IPS-20b (cell line): ENCODE measurements at regions not wholly inside any gene's neighbourhood (a gene's known extent, or its start where the extent isn't known, plus 50 kb on each side); places are given as distances from the start of the nearest gene placed in this dataset.

ENCODE experiments used
- H3K27ac ChIP-seq: one replicate; pipeline ENCODE4 v1.5.1; 2013; ENCODE audit warnings: low read length
- H3K27me3 ChIP-seq: 2 replicates; pipeline ENCODE4 v1.6.1; 2013; ENCODE audit warnings: mild to moderate bottlenecking, low read length, inconsistent platforms; ENCODE audit not compliant: insufficient read depth
- H3K36me3 ChIP-seq: 2 replicates; pipeline ENCODE4 v1.6.1; 2013; ENCODE audit warnings: low read depth, mild to moderate bottlenecking, inconsistent platforms, low read length, moderate library complexity; ENCODE audit not compliant: insufficient read depth
- H3K4me1 ChIP-seq: 2 replicates; pipeline ENCODE4 v1.6.1; 2013; ENCODE audit warnings: mild to moderate bottlenecking, control low read depth, inconsistent platforms, low read length, moderate library complexity; ENCODE audit not compliant: insufficient read depth
- H3K4me3 ChIP-seq: 2 replicates; pipeline ENCODE4 v1.5.1; 2013; ENCODE audit warnings: mild to moderate bottlenecking, low read length, inconsistent platforms
- H3K9ac ChIP-seq: 2 replicates; pipeline ENCODE4 v1.6.1; 2013; ENCODE audit warnings: low read depth, mild to moderate bottlenecking, inconsistent platforms, low read length, moderate library complexity
- H3K9me3 ChIP-seq: 2 replicates; pipeline ENCODE4 v1.6.1; 2013; ENCODE audit warnings: mild to moderate bottlenecking, low read depth, low read length, inconsistent platforms; ENCODE audit not compliant: insufficient read depth

GRCh38 chr6:142671791-142672190, 273.2 kb downstream of the HIVEP2 start:
- peaks cover 4% of the 10 kb centered on the region; the same call in 1 of the 2 replicates for H3K4me1 ChIP-seq
- H3K36me3 ChIP-seq, result no peaks in the 10 kb centered on the region
- no peaks in the 10 kb centered on the region for H3K9me3 ChIP-seq
- H3K27me3 ChIP-seq, result no peaks in the 10 kb centered on the region
- no peak overlapping the region for H3K27ac ChIP-seq
- no peak overlapping the region for H3K9ac ChIP-seq
- no peak overlapping the region for H3K4me3 ChIP-seq

GRCh38 chr6:142675517-142675916, 269.5 kb downstream of the HIVEP2 start:
- no peaks in the 10 kb centered on the region for H3K27me3 ChIP-seq
- no peaks in the 10 kb centered on the region for H3K36me3 ChIP-seq
- H3K27ac ChIP-seq, result no peak overlapping the region
- H3K9me3 ChIP-seq, result no peaks in the 10 kb centered on the region
- H3K9ac ChIP-seq, result no peak overlapping the region
- H3K4me1 ChIP-seq, result peaks cover 4% of the 10 kb centered on the region; the same call in 1 of the 2 replicates
- H3K4me3 ChIP-seq, result no peak overlapping the region

- no peak overlapping the region for H3K27ac ChIP-seq
- H3K9ac ChIP-seq, result no peak overlapping the region
- H3K9me3 ChIP-seq, result no peaks in the 10 kb centered on the region
- H3K4me1 ChIP-seq, result peaks cover 4% of the 10 kb centered on the region; the same call in 1 of the 2 replicates
- no peaks in the 10 kb centered on the region for H3K27me3 ChIP-seq
- no peaks in the 10 kb centered on the region for H3K36me3 ChIP-seq
- no peak overlapping the region for H3K4me3 ChIP-seq
Observed at GRCh38 chr6:142676027-142676443, 268.9 kb downstream of the HIVEP2 start.

- H3K9me3 ChIP-seq, result no peaks in the 10 kb centered on the region
- peaks cover 4% of the 10 kb centered on the region; the same call in 1 of the 2 replicates for H3K4me1 ChIP-seq
- H3K9ac ChIP-seq, result no peak overlapping the region
- H3K27ac ChIP-seq, result no peak overlapping the region
- no peaks in the 10 kb centered on the region for H3K27me3 ChIP-seq
- no peak overlapping the region for H3K4me3 ChIP-seq
- H3K36me3 ChIP-seq, result no peaks in the 10 kb centered on the region
Observed at GRCh38 chr6:142676647-142677192, 268.3 kb downstream of the HIVEP2 start.

- H3K4me3 ChIP-seq, result no peak overlapping the region
- no peaks in the 10 kb centered on the region for H3K4me1 ChIP-seq
- no peaks in the 10 kb centered on the region for H3K27me3 ChIP-seq
- H3K9me3 ChIP-seq, result no peaks in the 10 kb centered on the region
- no peak overlapping the region for H3K9ac ChIP-seq
- H3K27ac ChIP-seq, result no peak overlapping the region
- H3K36me3 ChIP-seq, result no peaks in the 10 kb centered on the region
Observed at GRCh38 chr6:142679907-142680700, 264.9 kb downstream of the HIVEP2 start.

- H3K9ac ChIP-seq, result no peak overlapping the region
- no peaks in the 10 kb centered on the region for H3K9me3 ChIP-seq
- H3K4me3 ChIP-seq, result no peak overlapping the region
- H3K27me3 ChIP-seq, result no peaks in the 10 kb centered on the region
- H3K27ac ChIP-seq, result no peak overlapping the region
- H3K36me3 ChIP-seq, result no peaks in the 10 kb centered on the region
- no peaks in the 10 kb centered on the region for H3K4me1 ChIP-seq
Observed at GRCh38 chr6:142681099-142681498, 263.9 kb downstream of the HIVEP2 start.

- Histone ChIP-seq H3K36me3 (no peaks in the 10 kb centered on the region), H3K9me3 (no peaks in the 10 kb centered on the region), H3K4me3 (no peak overlapping the region), H3K4me1 (no peaks in the 10 kb centered on the region), H3K9ac (no peak overlapping the region), H3K27me3 (no peaks in the 10 kb centered on the region), H3K27ac (no peak overlapping the region)
Observed at GRCh38 chr6:142682985-142683384, 262.0 kb downstream of the HIVEP2 start.

GRCh38 chr6:142683714-142684141, 261.2 kb downstream of the HIVEP2 start:
- no peak overlapping the region for H3K27ac ChIP-seq
- H3K4me3 ChIP-seq, result no peak overlapping the region
- H3K9me3 ChIP-seq, result no peaks in the 10 kb centered on the region
- no peaks in the 10 kb centered on the region for H3K27me3 ChIP-seq
- H3K9ac ChIP-seq, result no peak overlapping the region
- H3K36me3 ChIP-seq, result no peaks in the 10 kb centered on the region
- H3K4me1 ChIP-seq, result no peaks in the 10 kb centered on the region

- Histone ChIP-seq H3K9ac (no peak overlapping the region), H3K4me1 (no peaks in the 10 kb centered on the region), H3K36me3 (no peaks in the 10 kb centered on the region), H3K9me3 (no peaks in the 10 kb centered on the region), H3K27ac (no peak overlapping the region), H3K4me3 (no peak overlapping the region), H3K27me3 (no peaks in the 10 kb centered on the region)
Observed at GRCh38 chr6:142684371-142684770, 260.6 kb downstream of the HIVEP2 start.

- H3K27me3 ChIP-seq, result no peaks in the 10 kb centered on the region
- H3K4me3 ChIP-seq, result no peak overlapping the region
- H3K36me3 ChIP-seq, result no peaks in the 10 kb centered on the region
- H3K4me1 ChIP-seq, result no peaks in the 10 kb centered on the region
- no peak overlapping the region for H3K27ac ChIP-seq
- H3K9me3 ChIP-seq, result no peaks in the 10 kb centered on the region
- no peak overlapping the region for H3K9ac ChIP-seq
Observed at GRCh38 chr6:142685852-142686506, 259.0 kb downstream of the HIVEP2 start.

- H3K27ac ChIP-seq, result no peak overlapping the region
Observed at GRCh38 chr6:142686507-142686887, 258.5 kb downstream of the HIVEP2 start.

GRCh38 chr6:142692942-142693341, 252.0 kb downstream of the HIVEP2 start:
- H3K9me3 ChIP-seq, result no peaks in the 10 kb centered on the region
- H3K4me1 ChIP-seq, result peaks cover 3% of the 10 kb centered on the region; the same call in 1 of the 2 replicates
- H3K27me3 ChIP-seq, result no peaks in the 10 kb centered on the region
- no peak overlapping the region for H3K27ac ChIP-seq
- H3K36me3 ChIP-seq, result no peaks in the 10 kb centered on the region
- no peak overlapping the region for H3K9ac ChIP-seq
- H3K4me3 ChIP-seq, result no peak overlapping the region

More at GRCh38 chr6:142686507-142686887, 258.5 kb downstream of the HIVEP2 start:
- no peaks in the 10 kb centered on the region for H3K27me3 ChIP-seq
- no peak overlapping the region for H3K9ac ChIP-seq
- H3K4me1 ChIP-seq, result no peaks in the 10 kb centered on the region
- no peak overlapping the region for H3K4me3 ChIP-seq
- H3K36me3 ChIP-seq, result no peaks in the 10 kb centered on the region
- no peaks in the 10 kb centered on the region for H3K9me3 ChIP-seq
